ENCODE measurements at regions not wholly inside any gene's neighbourhood (a gene's known extent, or its start where the extent isn't known, plus 50 kb on each side); places are given as distances from the start of the nearest gene placed in this dataset.
"Not testable (repeated sequence)": the region's sequence is repeated elsewhere in the genome, so short reads cannot be mapped to it uniquely, and the experiment has no call there.

GRCh38 chr10:125256026-125256425, 95.7 kb upstream of the CTBP2 start:
- no peak overlapping the region for H3K4me2 ChIP-seq (replicated peaks; ENCODE audit: low read depth, low read length, poor library complexity, severe bottlenecking)
- no peak overlapping the region for H2AFZ ChIP-seq (ENCODE audit: insufficient read depth, low read depth, low read length, poor library complexity, severe bottlenecking)
- no peaks in the 10 kb centered on the region for H3K4me1 Mint-ChIP-seq
- H3K4me3 Mint-ChIP-seq = no peak overlapping the region
- H3K79me2 ChIP-seq (ENCODE audit: control insufficient read depth, insufficient read depth, low read length) = no peaks in the 10 kb centered on the region
- no peaks in the 10 kb centered on the region for H3K36me3 ChIP-seq (replicated peaks in 1 of 2; ENCODE audit: control extremely low read depth in 1 of 2, control insufficient read depth in 1 of 2, extremely low read depth in 1 of 2, insufficient read depth in 2 of 2, low read length in 1 of 2)
- H3K9ac ChIP-seq (ENCODE audit: low read length) = no peak overlapping the region
- no peaks in the 10 kb centered on the region for H4K20me1 ChIP-seq (ENCODE audit: control insufficient read depth, insufficient read depth, low read length, poor library complexity, severe bottlenecking)
- peaks cover 0 to 3% (median 0%) of the 10 kb centered on the region in 4 experiments for H3K27me3 ChIP-seq (replicated peaks in 1 of 4; ENCODE audit: control extremely low read depth in 1 of 4, control insufficient read depth in 3 of 4, insufficient read depth in 4 of 4, low read length in 3 of 4)
- TF ChIP-seq CTCF (IDR thresholded peaks at IDR 0.05) (no peak), EZH2 (IDR thresholded peaks at IDR 0.05; ENCODE audit: borderline replicate concordance, insufficient read depth, low read depth, low read length, poor library complexity, severe bottlenecking) (no peak)
- no peak overlapping the region for H3K4me3 ChIP-seq (ENCODE audit: control extremely low read depth in 1 of 5, extremely low read depth in 1 of 5, insufficient read depth in 1 of 5, low read depth in 2 of 5, low read length in 4 of 5)
- H3K4me1 ChIP-seq (ENCODE audit: control insufficient read depth in 2 of 2, insufficient read depth in 2 of 2, low read length in 2 of 2) = no peaks in the 10 kb centered on the region
- intact Hi-C loops (cut with micrococcal nuclease) = no loop called here
- no peak for DNase-seq
- ATAC-seq (ENCODE audit: low read depth) = no peak
- CTCF ChIA-PET = no interaction called here
- H3K27ac Mint-ChIP-seq = no peak overlapping the region
- H3K9me3 ChIP-seq (ENCODE audit: control extremely low read depth in 1 of 3, control insufficient read depth in 2 of 3, insufficient read depth in 1 of 3, low read length in 2 of 3) = peaks cover 0 to 2% (median 0%) of the 10 kb centered on the region in 3 donors
- H3K27ac ChIP-seq (ENCODE audit: low read length in 2 of 2) = no peak overlapping the region
- 68% methylated on average over 4 of the region's 4 CpGs for WGBS (ENCODE audit: insufficient coverage)
- POLR2A ChIA-PET = no interaction called here
- H3K27me3 Mint-ChIP-seq = peaks cover 12% of the 10 kb centered on the region
- peaks cover 12% of the 10 kb centered on the region for H3K9me3 Mint-ChIP-seq (ENCODE audit: insufficient read depth)

- peaks cover 12% of the 10 kb centered on the region for H3K27me3 Mint-ChIP-seq
- H3K36me3 ChIP-seq (replicated peaks in 1 of 2; ENCODE audit: control extremely low read depth in 1 of 2, control insufficient read depth in 1 of 2, extremely low read depth in 1 of 2, insufficient read depth in 2 of 2, low read length in 1 of 2) = no peaks in the 10 kb centered on the region
Observed at GRCh38 chr10:125252937-125253336, 92.6 kb upstream of the CTBP2 start.

GRCh38 chr10:125250834-125251233, 90.5 kb upstream of the CTBP2 start:
- H2AFZ ChIP-seq (ENCODE audit: insufficient read depth, low read depth, low read length, poor library complexity, severe bottlenecking); POLR2A ChIA-PET; H4K20me1 ChIP-seq (ENCODE audit: control insufficient read depth, insufficient read depth, low read length, poor library complexity, severe bottlenecking); H3K36me3 ChIP-seq (replicated peaks in 1 of 2; ENCODE audit: control extremely low read depth in 1 of 2, control insufficient read depth in 1 of 2, extremely low read depth in 1 of 2, insufficient read depth in 2 of 2, low read length in 1 of 2); H3K27me3 Mint-ChIP-seq; H3K79me2 ChIP-seq (ENCODE audit: control insufficient read depth, insufficient read depth, low read length); H3K27ac ChIP-seq (ENCODE audit: low read length in 2 of 2); H3K4me2 ChIP-seq (replicated peaks; ENCODE audit: low read depth, low read length, poor library complexity, severe bottlenecking); CTCF ChIA-PET; H3K27me3 ChIP-seq (replicated peaks in 1 of 4; ENCODE audit: control extremely low read depth in 1 of 4, control insufficient read depth in 3 of 4, insufficient read depth in 4 of 4, low read length in 3 of 4); H3K4me1 ChIP-seq (ENCODE audit: control insufficient read depth in 2 of 2, insufficient read depth in 2 of 2, low read length in 2 of 2); H3K9ac ChIP-seq (ENCODE audit: low read length); H3K4me1 Mint-ChIP-seq; H3K9me3 ChIP-seq (ENCODE audit: control extremely low read depth in 1 of 3, control insufficient read depth in 2 of 3, insufficient read depth in 1 of 3, low read length in 2 of 3); intact Hi-C loops (cut with micrococcal nuclease); H3K27ac Mint-ChIP-seq; H3K4me3 Mint-ChIP-seq; DNase-seq; H3K4me3 ChIP-seq (ENCODE audit: control extremely low read depth in 1 of 5, extremely low read depth in 1 of 5, insufficient read depth in 1 of 5, low read depth in 2 of 5, low read length in 4 of 5); ATAC-seq (ENCODE audit: low read depth): not testable (repeated sequence)
- no CpG with 5 or more reads among the region's 4 CpGs for WGBS (ENCODE audit: insufficient coverage)
- H3K9me3 Mint-ChIP-seq (ENCODE audit: insufficient read depth) = peaks cover 11% of the 10 kb centered on the region

More at GRCh38 chr10:125252937-125253336, 92.6 kb upstream of the CTBP2 start:
- H3K9me3 ChIP-seq (ENCODE audit: control extremely low read depth in 1 of 3, control insufficient read depth in 2 of 3, insufficient read depth in 1 of 3, low read length in 2 of 3) = peaks cover 0 to 6% (median 0%) of the 10 kb centered on the region in 3 donors
- no peaks in the 10 kb centered on the region for H3K4me1 ChIP-seq (ENCODE audit: control insufficient read depth in 2 of 2, insufficient read depth in 2 of 2, low read length in 2 of 2)
- Mint-ChIP-seq H3K4me3 (no peak overlapping the region), H3K4me1 (no peaks in the 10 kb centered on the region), H3K9me3 (ENCODE audit: insufficient read depth) (peaks cover 11% of the 10 kb centered on the region), H3K27ac (no peak overlapping the region)
- no peak overlapping the region for H2AFZ ChIP-seq (ENCODE audit: insufficient read depth, low read depth, low read length, poor library complexity, severe bottlenecking)
- POLR2A ChIA-PET = no interaction called here
- no peak overlapping the region for H3K9ac ChIP-seq (ENCODE audit: low read length)
- intact Hi-C loops (cut with micrococcal nuclease) = no loop called here
- 49% methylated on average over 2 of the region's 2 CpGs for WGBS (ENCODE audit: insufficient coverage)
- no peak for DNase-seq
- CTCF ChIA-PET = no interaction called here
- H3K4me2 ChIP-seq (replicated peaks; ENCODE audit: low read depth, low read length, poor library complexity, severe bottlenecking) = no peak overlapping the region
- no peak overlapping the region for H3K27ac ChIP-seq (ENCODE audit: low read length in 2 of 2)
- no peaks in the 10 kb centered on the region for H4K20me1 ChIP-seq (ENCODE audit: control insufficient read depth, insufficient read depth, low read length, poor library complexity, severe bottlenecking)
- TF ChIP-seq CTCF (IDR thresholded peaks at IDR 0.05) = peak; percentile 16
- no peak for TF ChIP-seq EZH2 (IDR thresholded peaks at IDR 0.05; ENCODE audit: borderline replicate concordance, insufficient read depth, low read depth, low read length, poor library complexity, severe bottlenecking)
- H3K4me3 ChIP-seq (ENCODE audit: control extremely low read depth in 1 of 5, extremely low read depth in 1 of 5, insufficient read depth in 1 of 5, low read depth in 2 of 5, low read length in 4 of 5) = no peak overlapping the region
- no peak for ATAC-seq (ENCODE audit: low read depth)
- no peaks in the 10 kb centered on the region for H3K27me3 ChIP-seq (replicated peaks in 1 of 4; ENCODE audit: control extremely low read depth in 1 of 4, control insufficient read depth in 3 of 4, insufficient read depth in 4 of 4, low read length in 3 of 4)
- no peaks in the 10 kb centered on the region for H3K79me2 ChIP-seq (ENCODE audit: control insufficient read depth, insufficient read depth, low read length)

Data from B cell (primary cell).